Chondrocyte (in vitro differentiated cells): ENCODE measurements at regions not wholly inside any gene's neighbourhood (a gene's known extent, or its start where the extent isn't known, plus 50 kb on each side); places are given as distances from the start of the nearest gene placed in this dataset.

Experiments used
- DNase-seq: peaks from one replicate; pipeline ENCODE4 v3.0.0; 2021; ENCODE audit warnings: mixed read lengths, low spot score
- H3K27ac Mint-ChIP-seq: one replicate; pipeline ENCODE4 v1.8.0; 2021; ENCODE audit warnings: mild to moderate bottlenecking, moderate library complexity, mixed read lengths; ENCODE audit not compliant: unreplicated experiment
- H3K27me3 Mint-ChIP-seq: 2 replicates; pipeline ENCODE4 v1.8.0; 2021; ENCODE audit warnings: low read depth, mixed read lengths
- H3K36me3 Mint-ChIP-seq: 2 replicates; pipeline ENCODE4 v1.8.0; 2021; ENCODE audit warnings: low read depth, mixed read lengths
- H3K4me1 Mint-ChIP-seq: 2 replicates; pipeline ENCODE4 v1.8.0; 2021; ENCODE audit warnings: low read depth, mild to moderate bottlenecking, mixed read lengths
- H3K4me3 Mint-ChIP-seq: one replicate; pipeline ENCODE4 v1.8.0; 2021; ENCODE audit warnings: mild to moderate bottlenecking, moderate library complexity, mixed read lengths; ENCODE audit not compliant: unreplicated experiment
- H3K9me3 Mint-ChIP-seq: 2 replicates; pipeline ENCODE4 v1.8.0; 2021; ENCODE audit warnings: low read depth, mixed read lengths
- TF ChIP-seq, protein P1 (sequence below): fragments of 200-600 bp; sonication (generic); IDR thresholded peaks from 2 replicates; pipeline ENCODE4 v1.5.0; 2021; ENCODE audit warnings: antibody characterized with exemption, mild to moderate bottlenecking, moderate library complexity

DNA sequence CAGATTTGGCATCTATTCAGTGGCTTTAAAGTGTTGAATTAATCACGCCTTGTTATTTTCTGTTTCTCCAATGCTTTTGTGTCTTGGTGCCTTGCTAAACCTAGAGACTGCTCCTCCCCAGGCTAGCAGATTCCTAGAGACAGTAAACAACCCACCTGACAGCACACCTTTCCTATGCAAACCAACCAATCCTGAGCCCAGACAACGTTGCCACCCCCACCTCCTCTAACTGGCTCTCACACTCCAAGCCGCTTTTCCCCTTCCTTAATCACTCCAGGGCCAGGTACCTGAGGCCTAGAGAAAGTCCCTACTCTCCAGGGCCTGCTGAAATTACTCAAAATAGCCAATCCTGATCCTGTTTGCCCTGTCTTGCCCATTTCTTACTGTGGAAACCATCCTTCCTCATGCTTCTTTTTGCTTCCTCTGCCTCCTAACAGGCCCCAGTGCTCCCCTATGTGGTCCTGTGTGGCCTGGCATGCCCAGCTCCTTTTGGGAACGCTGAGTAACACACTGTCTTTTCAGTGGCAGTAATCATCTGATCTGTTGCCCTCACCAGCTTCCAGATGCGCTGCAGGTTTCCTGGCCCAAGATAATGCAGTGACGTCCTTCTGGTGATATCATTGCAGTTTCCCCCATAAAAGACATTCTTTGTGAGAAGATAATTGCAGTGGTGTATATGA lies 53.4 kb downstream of the GAS1 start:
- Mint-ChIP-seq H3K4me1 (peaks cover 12% of the 10 kb centered on the region), H3K27ac (no peak overlapping the region), H3K36me3 (no peaks in the 10 kb centered on the region), H3K9me3 (no peaks in the 10 kb centered on the region), H3K4me3 (no peak overlapping the region), H3K27me3 (no peaks in the 10 kb centered on the region)
- no peak for DNase-seq
- TF ChIP-seq, protein P1, sequence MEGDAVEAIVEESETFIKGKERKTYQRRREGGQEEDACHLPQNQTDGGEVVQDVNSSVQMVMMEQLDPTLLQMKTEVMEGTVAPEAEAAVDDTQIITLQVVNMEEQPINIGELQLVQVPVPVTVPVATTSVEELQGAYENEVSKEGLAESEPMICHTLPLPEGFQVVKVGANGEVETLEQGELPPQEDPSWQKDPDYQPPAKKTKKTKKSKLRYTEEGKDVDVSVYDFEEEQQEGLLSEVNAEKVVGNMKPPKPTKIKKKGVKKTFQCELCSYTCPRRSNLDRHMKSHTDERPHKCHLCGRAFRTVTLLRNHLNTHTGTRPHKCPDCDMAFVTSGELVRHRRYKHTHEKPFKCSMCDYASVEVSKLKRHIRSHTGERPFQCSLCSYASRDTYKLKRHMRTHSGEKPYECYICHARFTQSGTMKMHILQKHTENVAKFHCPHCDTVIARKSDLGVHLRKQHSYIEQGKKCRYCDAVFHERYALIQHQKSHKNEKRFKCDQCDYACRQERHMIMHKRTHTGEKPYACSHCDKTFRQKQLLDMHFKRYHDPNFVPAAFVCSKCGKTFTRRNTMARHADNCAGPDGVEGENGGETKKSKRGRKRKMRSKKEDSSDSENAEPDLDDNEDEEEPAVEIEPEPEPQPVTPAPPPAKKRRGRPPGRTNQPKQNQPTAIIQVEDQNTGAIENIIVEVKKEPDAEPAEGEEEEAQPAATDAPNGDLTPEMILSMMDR = peak; percentile 27

DNA sequence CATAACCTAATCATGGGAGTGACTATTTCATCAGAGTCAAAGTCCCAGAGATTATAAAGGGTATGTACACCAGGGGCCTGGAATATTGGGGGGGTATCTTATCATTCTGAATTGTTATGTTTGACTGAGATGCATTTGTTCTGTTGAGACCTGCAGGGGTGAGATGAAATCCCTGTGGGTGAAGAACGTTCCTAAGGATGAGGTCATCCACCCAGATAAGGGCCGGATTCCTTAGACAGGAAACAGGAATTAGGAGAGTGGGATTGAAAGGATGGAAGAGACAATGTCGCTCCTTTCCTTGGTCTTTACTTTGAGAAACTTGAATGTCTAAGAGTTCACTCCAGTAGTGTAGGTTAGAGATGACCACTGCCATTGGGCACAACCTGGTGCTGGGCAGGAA lies 54.7 kb downstream of the GAS1 start:
- Mint-ChIP-seq H3K4me3 (no peak overlapping the region), H3K36me3 (no peaks in the 10 kb centered on the region), H3K4me1 (peaks cover 12% of the 10 kb centered on the region), H3K27ac (no peak overlapping the region), H3K27me3 (no peaks in the 10 kb centered on the region), H3K9me3 (no peaks in the 10 kb centered on the region)
- TF ChIP-seq, protein P1 = no peak
- no peak for DNase-seq

DNA sequence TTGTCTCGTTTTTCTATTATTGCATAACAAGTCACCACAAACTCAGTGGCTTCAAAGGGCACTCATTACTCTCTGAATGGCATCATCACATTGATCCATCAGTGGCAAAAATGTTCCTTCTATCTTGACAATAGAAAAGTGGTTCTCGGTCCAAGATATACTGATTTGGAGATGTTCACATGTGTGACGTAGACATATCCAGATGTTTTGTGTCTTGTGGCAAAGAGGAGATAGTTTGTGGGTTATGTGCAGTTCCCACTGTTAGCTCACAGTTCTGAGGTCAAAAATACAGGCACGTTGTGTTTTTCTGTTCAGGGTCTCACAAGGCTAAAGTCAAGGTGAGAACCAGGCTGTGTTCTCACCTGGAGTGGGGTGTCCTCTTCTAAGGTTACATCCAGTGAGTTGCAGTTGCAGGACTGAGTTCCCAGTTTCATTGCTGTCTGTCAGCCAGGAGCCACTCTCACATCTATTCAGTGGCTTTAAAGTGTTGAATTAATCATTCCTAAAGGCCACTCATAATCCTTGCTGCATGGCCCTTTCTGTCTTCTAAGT lies 55.3 kb downstream of the GAS1 start:
- H3K9me3 Mint-ChIP-seq = no peaks in the 10 kb centered on the region

DNA sequence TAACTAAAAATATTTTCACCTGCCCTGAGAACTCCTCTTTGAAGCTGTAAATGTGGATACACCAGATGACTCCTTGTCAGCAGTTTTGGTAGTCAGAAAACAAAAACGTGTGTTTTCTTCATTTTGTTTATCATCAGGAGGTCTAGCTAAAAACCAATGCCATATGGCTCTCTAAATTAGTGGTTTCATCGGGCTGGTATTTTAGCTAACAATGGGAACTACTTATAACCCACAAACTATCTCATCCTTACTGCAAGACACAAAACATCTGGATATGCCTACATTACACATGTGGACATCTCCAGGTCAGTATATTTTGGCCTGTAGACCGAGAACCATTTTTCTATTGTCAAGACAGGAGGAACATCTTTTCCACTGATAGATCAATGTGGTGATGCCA lies 56.2 kb downstream of the GAS1 start:
- H3K27me3 Mint-ChIP-seq = no peaks in the 10 kb centered on the region
- no peak for DNase-seq
- H3K27ac Mint-ChIP-seq = no peak overlapping the region
- TF ChIP-seq, protein P1 = no peak
- H3K4me3 Mint-ChIP-seq = no peak overlapping the region
- peaks cover 12% of the 10 kb centered on the region for H3K4me1 Mint-ChIP-seq
- no peaks in the 10 kb centered on the region for H3K36me3 Mint-ChIP-seq
- no peaks in the 10 kb centered on the region for H3K9me3 Mint-ChIP-seq

More for the DNA sequence above, 55.3 kb downstream of the GAS1 start:
- no peak overlapping the region for H3K4me3 Mint-ChIP-seq
- DNase-seq = no peak
- H3K36me3 Mint-ChIP-seq = no peaks in the 10 kb centered on the region
- H3K27me3 Mint-ChIP-seq = no peaks in the 10 kb centered on the region
- TF ChIP-seq, protein P1 = no peak
- peaks cover 12% of the 10 kb centered on the region for H3K4me1 Mint-ChIP-seq
- no peak overlapping the region for H3K27ac Mint-ChIP-seq

DNA sequence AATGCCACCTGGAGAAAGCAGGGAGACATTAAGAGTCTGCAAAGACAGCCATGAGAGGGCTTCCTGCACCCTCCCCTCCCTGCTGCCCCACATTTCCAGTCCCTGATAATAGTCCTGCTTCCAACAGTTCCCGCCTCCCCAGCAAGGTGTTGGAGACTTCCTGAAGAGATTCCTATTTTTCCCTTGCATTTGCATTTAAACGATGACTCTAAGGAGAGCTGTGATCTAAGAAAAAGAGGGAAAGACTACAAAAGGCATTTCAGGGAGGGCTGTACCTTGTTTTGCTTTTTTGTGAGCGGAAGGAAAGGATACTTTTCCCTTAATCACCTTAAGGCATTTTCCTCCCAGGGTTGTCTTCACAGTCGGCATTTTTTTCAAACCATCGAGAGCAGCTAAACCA lies 62.1 kb downstream of the GAS1 start:
- Mint-ChIP-seq H3K27me3 (no peaks in the 10 kb centered on the region), H3K27ac (no peak overlapping the region), H3K4me1 (no peaks in the 10 kb centered on the region), H3K9me3 (no peaks in the 10 kb centered on the region), H3K4me3 (no peak overlapping the region), H3K36me3 (peaks cover 2% of the 10 kb centered on the region)
- no peak for DNase-seq
- TF ChIP-seq, protein P1 = no peak
